ENCODE measurements at regions not wholly inside any gene's neighbourhood (a gene's known extent, or its start where the extent isn't known, plus 50 kb on each side); places are given as distances from the start of the nearest gene placed in this dataset.

- no peak for TF ChIP-seq CTCF (IDR thresholded peaks at IDR 0.05)
- intact Hi-C loops (cut with DNase I, micrococcal nuclease), result no loop called here
- no peak for ATAC-seq
- H3K9me3 ChIP-seq, result no peaks in the 10 kb centered on the region
- no peak overlapping the region for H3K4me3 ChIP-seq
- H3K4me1 ChIP-seq (ENCODE audit: low read depth), result no peaks in the 10 kb centered on the region
- DNase-seq, result no peak
- no peaks in the 10 kb centered on the region for H3K36me3 ChIP-seq (ENCODE audit: low read depth)
These were observed 309.1 kb upstream of the COL3A1 start for GRCh38 chr2:188664951-188665595.

DNA sequence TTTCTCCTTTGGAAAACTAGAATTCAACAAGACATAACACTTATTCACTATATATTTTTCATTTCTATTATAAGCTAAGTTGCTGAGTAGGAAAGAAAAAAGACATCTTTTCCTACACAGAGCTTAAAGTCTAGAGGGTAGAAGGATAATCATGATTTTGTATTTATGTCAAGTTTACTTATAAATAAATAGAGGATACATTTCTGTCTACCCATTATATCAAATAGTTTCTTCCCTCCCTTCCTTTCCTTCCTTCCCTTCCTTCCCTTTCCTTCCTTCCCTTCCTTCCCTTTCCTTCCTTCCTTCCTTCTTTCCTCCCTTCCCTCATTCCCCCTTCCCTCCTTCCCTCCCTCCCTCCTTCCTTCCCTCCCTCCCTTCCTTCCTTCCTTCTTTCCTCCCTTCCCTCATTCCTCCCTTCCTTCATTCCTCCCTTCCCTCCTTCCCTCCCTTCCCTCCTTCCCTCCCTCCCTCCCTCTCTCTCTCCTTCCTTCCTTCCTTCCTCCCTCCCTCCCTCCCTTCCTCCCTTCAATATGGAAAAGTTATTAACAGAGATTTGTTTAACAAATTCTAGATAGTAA lies 308.4 kb upstream of the COL3A1 start:
- Histone ChIP-seq H3K4me1 (ENCODE audit: low read depth) (no peaks in the 10 kb centered on the region), H3K9me3 (no peaks in the 10 kb centered on the region), H3K36me3 (ENCODE audit: low read depth) (no peaks in the 10 kb centered on the region), H3K4me3 (no peak overlapping the region)
- DNase-seq (no peak), ATAC-seq (no peak)
- intact Hi-C loops (cut with DNase I, micrococcal nuclease), result no loop called here
- no peak for TF ChIP-seq CTCF (IDR thresholded peaks at IDR 0.05)

GRCh38 chr2:188666503-188666902 lies 307.7 kb upstream of the COL3A1 start:
- TF ChIP-seq CTCF (IDR thresholded peaks at IDR 0.05), result no peak
- ATAC-seq (no peak), DNase-seq (no peak)
- H3K4me3 ChIP-seq, result no peak overlapping the region
- no peaks in the 10 kb centered on the region for H3K36me3 ChIP-seq (ENCODE audit: low read depth)
- no peaks in the 10 kb centered on the region for H3K9me3 ChIP-seq
- intact Hi-C loops (cut with DNase I, micrococcal nuclease), result no loop called here
- H3K4me1 ChIP-seq (ENCODE audit: low read depth), result no peaks in the 10 kb centered on the region

GRCh38 chr2:188668017-188668680 lies 306.0 kb upstream of the COL3A1 start:
- H3K4me1 ChIP-seq (ENCODE audit: low read depth), result no peaks in the 10 kb centered on the region
- DNase-seq (no peak), ATAC-seq (no peak)
- H3K4me3 ChIP-seq, result no peak overlapping the region
- no peak for TF ChIP-seq CTCF (IDR thresholded peaks at IDR 0.05)
- intact Hi-C loops (cut with DNase I, micrococcal nuclease), result no loop called here
- no peaks in the 10 kb centered on the region for H3K9me3 ChIP-seq
- H3K36me3 ChIP-seq (ENCODE audit: low read depth), result no peaks in the 10 kb centered on the region

DNA sequence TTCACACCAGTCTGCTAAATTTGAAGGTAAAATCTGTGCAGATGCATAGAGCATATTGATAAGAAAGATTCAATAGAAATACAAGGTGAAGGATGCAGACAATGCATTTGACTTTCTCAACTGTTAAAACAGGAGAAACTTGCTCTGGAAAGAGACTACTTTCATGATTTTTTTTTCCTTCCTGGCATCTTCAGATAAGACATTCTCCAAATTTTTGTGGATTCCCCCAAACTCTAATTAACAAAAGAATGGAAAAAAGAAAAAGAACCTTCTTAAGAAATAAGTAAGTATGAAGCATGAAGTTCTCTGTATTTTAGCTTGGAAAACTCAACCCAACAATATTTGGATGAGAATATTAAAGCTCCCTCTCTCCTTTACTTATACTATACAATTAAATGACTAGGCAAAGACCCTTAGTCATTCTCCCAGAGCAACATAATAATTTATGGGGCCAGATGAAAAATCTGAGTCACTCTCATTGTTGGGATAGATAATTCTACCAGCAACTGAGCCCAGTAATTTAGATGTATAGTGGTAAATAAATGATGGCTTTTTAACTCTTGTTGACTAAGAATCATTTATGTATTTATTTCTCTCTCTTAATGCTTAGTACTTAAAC lies 298.7 kb upstream of the COL3A1 start:
- DNase-seq (no peak), ATAC-seq (no peak)
- H3K4me3 ChIP-seq, result no peak overlapping the region
- H3K9me3 ChIP-seq, result no peaks in the 10 kb centered on the region
- H3K36me3 ChIP-seq (ENCODE audit: low read depth), result no peaks in the 10 kb centered on the region
- no peaks in the 10 kb centered on the region for H3K4me1 ChIP-seq (ENCODE audit: low read depth)
- no peak for TF ChIP-seq CTCF (IDR thresholded peaks at IDR 0.05)
- intact Hi-C loops (cut with DNase I, micrococcal nuclease), result no loop called here
